ENCODE measurements at regions not wholly inside any gene's neighbourhood (a gene's known extent, or its start where the extent isn't known, plus 50 kb on each side); places are given as distances from the start of the nearest gene placed in this dataset.

- no peak for DNase-seq (ENCODE audit: low read depth in 2 of 2)
These were observed 61.7 kb upstream of the PSD2 start for GRCh38 chr5:139733698-139734538.

DNA sequence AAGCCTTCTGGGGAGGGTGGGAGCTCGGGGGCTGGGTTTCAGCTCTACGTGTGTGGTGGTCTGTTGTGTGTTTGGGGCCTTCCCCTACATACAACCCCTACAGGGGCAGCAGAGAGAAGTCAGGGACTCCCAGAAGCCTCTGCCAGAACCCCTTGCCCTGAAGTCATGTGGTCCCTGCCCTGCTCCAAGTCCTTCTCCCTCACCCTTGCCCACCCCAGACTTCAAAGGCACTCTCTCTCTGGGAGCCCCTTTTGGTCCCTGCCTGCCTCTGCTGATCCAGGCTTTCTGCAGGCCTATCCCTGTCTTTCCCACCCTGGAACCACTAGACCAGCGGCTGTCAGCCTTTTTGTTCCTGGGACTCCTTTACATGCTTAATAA lies 61.1 kb upstream of the PSD2 start:
- no peak for DNase-seq (ENCODE audit: low read depth in 2 of 2)

GRCh38 chr5:139738193-139739149 lies 57.1 kb upstream of the PSD2 start:
- DNase-seq (ENCODE audit: low read depth in 2 of 2) = no peak

- no peak for DNase-seq (ENCODE audit: low read depth in 2 of 2)
These were observed 56.2 kb upstream of the PSD2 start for GRCh38 chr5:139739150-139739974.

- DNase-seq (ENCODE audit: low read depth in 2 of 2) = no peak
These were observed 55.2 kb upstream of the PSD2 start for GRCh38 chr5:139740138-139740991.

DNA sequence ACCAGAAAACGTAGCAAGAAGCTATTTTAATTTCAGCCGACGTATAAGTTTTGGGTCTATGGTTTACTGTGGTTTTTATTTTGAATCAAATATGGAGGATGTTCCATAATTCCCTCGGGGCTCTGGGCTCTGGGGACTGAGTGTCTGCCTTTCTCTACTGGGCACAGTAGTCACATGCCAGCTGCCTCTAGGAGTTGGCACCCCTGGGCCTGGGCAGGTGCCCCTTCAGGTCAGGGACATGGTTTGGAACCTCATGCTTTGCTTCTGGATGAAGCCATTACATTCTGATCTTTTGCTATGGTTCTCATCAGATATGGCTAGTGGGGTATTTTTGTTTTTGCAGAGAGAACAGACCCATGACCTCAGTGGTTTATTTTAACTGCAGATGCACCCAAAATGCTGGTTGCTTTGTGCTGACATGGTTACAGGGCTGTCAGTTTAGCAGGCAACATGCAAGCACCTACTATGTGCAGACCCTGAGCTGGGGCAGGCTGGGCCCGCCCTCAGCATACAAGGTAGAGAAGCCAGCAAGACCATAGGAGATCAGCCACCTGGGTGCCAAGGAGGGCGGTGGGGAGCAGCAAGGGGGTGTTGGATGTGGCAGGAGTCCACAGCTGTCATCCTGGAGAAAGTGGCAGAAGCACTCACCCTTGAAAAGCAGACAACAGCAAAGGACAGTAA lies 54.5 kb upstream of the PSD2 start:
- DNase-seq (ENCODE audit: low read depth in 2 of 2) = no peak

DNA sequence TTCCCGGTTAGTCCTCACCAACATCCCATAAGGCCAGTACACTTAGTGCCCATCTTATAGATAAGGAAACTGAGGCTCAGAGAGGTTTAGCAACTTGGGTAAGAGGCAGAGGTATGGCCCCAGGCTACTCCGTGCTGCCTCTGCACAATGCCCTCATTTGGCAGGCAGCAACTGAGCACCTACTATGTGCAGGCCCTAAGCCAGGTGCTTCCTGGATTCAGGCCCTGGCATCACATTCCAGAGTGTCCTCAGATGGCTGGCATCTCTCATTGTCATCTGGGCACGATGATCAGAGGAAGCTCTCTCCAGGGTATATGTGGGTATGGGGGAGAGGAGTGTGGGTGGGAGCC lies 53.8 kb upstream of the PSD2 start:
- no peak for DNase-seq (ENCODE audit: low read depth in 2 of 2)

GRCh38 chr5:139742173-139742903 lies 53.3 kb upstream of the PSD2 start:
- DNase-seq (ENCODE audit: low read depth in 2 of 2) = no peak

DNA sequence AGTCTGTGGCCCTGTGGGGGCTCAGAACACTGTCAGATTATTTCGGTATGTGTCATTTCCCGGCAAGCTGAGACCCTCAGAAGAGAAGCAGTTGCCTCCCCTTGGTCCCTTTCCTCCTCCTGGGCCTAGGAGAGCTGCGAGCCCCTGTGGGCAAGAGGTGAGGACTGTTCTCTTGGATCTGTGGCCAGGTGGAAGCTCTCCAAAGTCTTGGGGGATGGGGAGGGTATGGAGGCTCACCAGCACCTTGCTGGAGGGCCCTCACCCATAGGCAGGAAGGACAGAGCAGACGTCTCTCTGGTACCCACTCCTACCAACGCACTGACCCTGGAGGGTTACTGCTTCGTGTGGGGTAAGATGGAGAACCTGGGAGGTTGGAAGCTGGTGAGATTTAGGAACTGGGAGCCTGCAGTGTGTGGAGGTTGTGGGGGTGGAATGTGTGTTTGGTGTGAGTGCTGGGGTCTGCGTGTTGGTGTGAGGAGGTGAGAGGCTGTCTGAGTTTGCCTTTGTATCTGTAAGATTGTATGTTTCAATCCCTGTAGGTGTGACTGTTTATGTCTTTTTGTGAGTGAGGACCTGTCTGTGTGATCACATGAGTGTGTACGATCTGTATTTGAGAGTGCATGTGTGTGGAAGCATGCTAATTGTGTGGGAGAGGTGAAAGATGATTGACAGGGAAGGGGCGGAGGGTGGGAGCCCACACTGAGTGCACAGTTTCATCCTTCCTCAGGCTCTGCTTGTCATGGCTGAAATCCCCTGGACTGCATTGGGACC lies 52.4 kb upstream of the PSD2 start:
- DNase-seq (ENCODE audit: low read depth in 2 of 2) = no peak

- no peak for DNase-seq (ENCODE audit: low read depth in 2 of 2)
These were observed 51.8 kb upstream of the PSD2 start for GRCh38 chr5:139743804-139744203.

- DNase-seq (ENCODE audit: low read depth in 2 of 2) = no peak
These were observed 51.0 kb upstream of the PSD2 start for GRCh38 chr5:139744471-139745131.

DNA sequence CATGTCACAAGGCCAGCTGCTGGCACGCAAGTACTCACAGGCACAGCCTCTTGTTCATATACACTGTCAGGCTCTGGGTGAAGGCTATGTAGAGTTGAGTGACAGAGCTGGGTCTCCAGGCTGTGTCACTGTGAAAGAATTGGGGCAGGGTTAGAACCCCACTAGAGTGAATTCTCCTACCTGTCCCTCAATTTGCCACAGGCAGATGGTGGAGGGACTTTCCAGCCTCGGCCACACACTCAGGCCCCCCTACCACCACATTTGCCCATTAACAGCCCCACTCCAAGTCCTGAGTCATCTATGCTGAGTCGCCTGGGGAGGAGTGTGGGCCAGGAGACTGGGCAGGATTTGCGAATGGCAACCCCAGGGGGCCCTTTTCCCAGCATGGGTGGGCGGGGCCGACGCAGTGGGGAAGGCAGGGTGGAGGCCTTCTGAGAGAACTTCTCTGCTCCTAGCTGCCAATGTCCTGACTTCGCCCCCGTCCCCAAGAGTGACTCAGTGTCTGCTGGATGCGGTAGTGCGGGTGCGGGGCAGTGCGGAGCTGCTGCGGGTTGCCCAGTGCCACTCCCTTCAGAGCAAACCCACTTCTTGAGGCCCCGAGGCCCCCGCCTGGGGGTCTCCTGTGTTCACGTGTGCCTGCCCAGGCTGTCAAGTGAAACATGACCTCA lies 50.3 kb upstream of the PSD2 start:
- DNase-seq (ENCODE audit: low read depth in 2 of 2) = peak in 1 of 2 donors; percentile 31

- peak in 1 of 2 donors; percentile 32 for DNase-seq (ENCODE audit: low read depth in 2 of 2)
These were observed 49.6 kb upstream of the PSD2 start for GRCh38 chr5:139745800-139746690.
